Lower leg skin (tissue), 4 donors: ENCODE measurements at regions not wholly inside any gene's neighbourhood (a gene's known extent, or its start where the extent isn't known, plus 50 kb on each side); places are given as distances from the start of the nearest gene placed in this dataset.
"Not testable (repeated sequence)": the region's sequence is repeated elsewhere in the genome, so short reads cannot be mapped to it uniquely, and the experiment has no call there.

Source experiments
- DNase-seq, 2 donors: peaks; one replicate each; pipeline ENCODE4 v3.0.0-alpha.2; 2019; ENCODE audit warnings: low spot score in 2 of 2
- H3K4me3 ChIP-seq: fragments of 200-600 bp; sonication (generic); 2 replicates; pipeline ENCODE4 v1.5.1; 2017; ENCODE audit warnings: mild to moderate bottlenecking, low read depth; ENCODE audit not compliant: poor library complexity, severe bottlenecking
- CTCF ChIP-seq, 3 donors: fragments of 450-650 bp; IDR thresholded peaks; one replicate each; pipeline ENCODE4 v1.5.1; 2016; ENCODE audit warnings: antibody characterized with exemption in 3 of 3, mild to moderate bottlenecking in 3 of 3, moderate library complexity in 2 of 3
- POLR2A ChIP-seq, 2 donors: fragments of 450-650 bp; IDR thresholded peaks; one replicate each; pipeline ENCODE4 v1.6.1; 2016 to 2017; ENCODE audit warnings: antibody characterized with exemption in 2 of 2, mild to moderate bottlenecking in 1 of 2, moderate library complexity in 1 of 2
- WGBS, 2 donors: methylation state at CpG; one replicate each; pipeline ENCODE4 v1.1.5; 2018; 5-methylcytosine and 5-hydroxymethylcytosine counted together
- intact Hi-C: fragments of 100-400 bp; cut with DNase I; formaldehyde crosslinking; loops from one replicate; pipeline ENCODE4 v1.15.0; 2023; ENCODE audit warnings: low total_unique reads

- TF ChIP-seq CTCF (IDR thresholded peaks at IDR 0.05) (no peak), POLR2A (IDR thresholded peaks at IDR 0.05) (no peak)
- DNase-seq: no peak
- 83 to 89% methylated on average over 4 of the region's 4 CpGs for WGBS, 2 donors
- intact Hi-C loops: no loop called here
- H3K4me3 ChIP-seq: no peak overlapping the region
Measured at GRCh38 chr14:21861153-21861552, 187.5 kb upstream of the OR4E1 start.

- TF ChIP-seq CTCF (IDR thresholded peaks at IDR 0.05) (no peak), POLR2A (IDR thresholded peaks at IDR 0.05) (no peak)
- WGBS, 2 donors: 59 to 62% methylated on average over 3 of the region's 3 CpGs
- H3K4me3 ChIP-seq: no peak overlapping the region
- DNase-seq: no peak
- intact Hi-C loops: no loop called here
Measured at GRCh38 chr14:21860172-21860571, 186.6 kb upstream of the OR4E1 start.

DNA sequence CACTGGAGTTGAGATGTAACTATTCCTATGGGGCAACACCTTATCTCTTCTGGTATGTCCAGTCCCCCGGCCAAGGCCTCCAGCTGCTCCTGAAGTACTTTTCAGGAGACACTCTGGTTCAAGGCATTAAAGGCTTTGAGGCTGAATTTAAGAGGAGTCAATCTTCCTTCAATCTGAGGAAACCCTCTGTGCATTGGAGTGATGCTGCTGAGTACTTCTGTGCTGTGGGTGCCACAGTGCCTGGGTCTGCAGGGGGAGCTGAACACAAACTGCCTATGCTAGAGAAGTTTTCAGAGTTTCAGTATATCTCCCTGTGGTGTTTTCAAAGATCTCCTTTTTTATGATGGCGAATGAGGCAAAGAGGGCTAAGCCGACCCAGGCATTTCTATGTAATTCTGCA lies 179.2 kb upstream of the OR4E1 start:
- WGBS, 2 donors: 83 to 84% methylated on average over 3 of the region's 3 CpGs
- intact Hi-C loops: no loop called here

DNA sequence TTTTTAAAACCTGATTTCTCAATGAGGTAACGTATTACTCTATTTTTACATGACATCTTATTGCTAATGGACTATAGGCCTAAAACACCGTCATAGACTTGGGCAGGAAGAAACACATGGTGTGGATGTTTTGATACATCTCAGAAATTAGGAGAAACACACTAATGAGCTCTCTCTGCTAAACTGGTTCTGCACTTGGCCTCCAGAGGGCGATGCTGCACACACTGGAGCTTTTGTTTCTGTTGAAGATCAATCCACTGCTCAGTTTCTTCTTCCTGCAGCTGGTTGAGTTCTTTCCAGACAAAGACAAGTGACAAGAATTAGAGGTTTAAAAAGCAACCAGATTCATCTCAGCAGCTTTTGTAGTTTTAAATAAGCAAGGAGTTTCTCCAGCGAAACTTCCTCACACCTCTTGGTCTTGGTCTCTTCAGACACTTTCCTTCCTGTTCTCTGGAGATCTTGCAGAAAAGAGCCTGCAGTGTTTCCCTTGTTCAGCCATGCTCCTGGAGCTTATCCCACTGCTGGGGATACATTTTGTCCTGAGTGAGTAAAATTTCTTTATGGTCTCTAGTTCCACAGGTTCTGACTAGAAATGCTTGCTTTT lies 178.5 kb upstream of the OR4E1 start:
- no peak for TF ChIP-seq POLR2A (IDR thresholded peaks at IDR 0.05)
- TF ChIP-seq CTCF (IDR thresholded peaks at IDR 0.05): no peak
- WGBS, 2 donors: 15 to 18% methylated on average over 4 of the region's 4 CpGs
- DNase-seq: no peak
- H3K4me3 ChIP-seq: no peak overlapping the region
- intact Hi-C loops: no loop called here

More for the DNA sequence above, 179.2 kb upstream of the OR4E1 start:
- no peak for DNase-seq
- TF ChIP-seq CTCF (IDR thresholded peaks at IDR 0.05): no peak
- H3K4me3 ChIP-seq: no peak overlapping the region

DNA sequence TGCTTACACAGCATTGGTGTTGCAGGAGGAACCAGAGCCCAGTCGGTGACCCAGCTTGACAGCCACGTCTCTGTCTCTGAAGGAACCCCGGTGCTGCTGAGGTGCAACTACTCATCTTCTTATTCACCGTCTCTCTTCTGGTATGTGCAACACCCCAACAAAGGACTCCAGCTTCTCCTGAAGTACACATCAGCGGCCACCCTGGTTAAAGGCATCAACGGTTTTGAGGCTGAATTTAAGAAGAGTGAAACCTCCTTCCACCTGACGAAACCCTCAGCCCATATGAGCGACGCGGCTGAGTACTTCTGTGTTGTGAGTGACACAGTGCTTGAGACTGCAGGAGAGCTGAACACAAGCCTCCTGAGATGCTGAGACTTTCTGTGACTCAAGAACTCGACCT lies 173.3 kb upstream of the OR4E1 start:
- H3K4me3 ChIP-seq, DNase-seq, intact Hi-C loops: not testable (repeated sequence)
- WGBS, 2 donors: 62 to 72% methylated on average over 11 of the region's 11 CpGs

DNA sequence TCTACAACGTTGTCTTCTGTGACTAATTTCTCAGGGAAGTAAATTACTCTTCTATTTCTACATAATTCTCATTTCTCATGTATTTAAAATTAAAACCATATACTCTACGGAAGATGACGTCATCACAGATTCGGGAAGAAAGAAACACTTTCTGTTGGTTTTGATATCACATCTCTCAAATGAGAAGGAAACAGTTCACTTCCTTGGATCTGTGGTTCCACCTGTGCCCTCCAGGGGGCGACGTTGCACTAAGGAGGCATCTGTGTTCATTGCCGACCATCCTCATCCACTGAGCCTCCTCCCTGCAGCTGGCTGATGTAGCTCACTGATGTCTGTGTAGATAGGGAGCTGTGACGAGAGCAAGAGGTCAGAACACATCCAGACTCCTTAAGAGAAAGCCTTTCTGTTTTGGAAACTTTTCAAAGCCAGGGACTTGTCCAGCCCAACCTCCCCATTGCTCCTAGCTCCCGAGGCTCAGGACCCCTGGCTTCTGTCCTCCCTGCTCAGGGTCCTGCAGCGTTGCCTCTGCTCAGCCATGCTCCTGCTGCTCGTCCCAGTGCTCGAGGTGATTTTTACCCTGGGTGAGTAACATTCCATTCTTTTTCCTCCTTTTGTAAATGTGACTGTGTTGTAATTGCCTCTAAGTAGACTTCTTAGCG lies 172.7 kb upstream of the OR4E1 start:
- no peak for DNase-seq
- TF ChIP-seq CTCF (IDR thresholded peaks at IDR 0.05) (no peak), POLR2A (IDR thresholded peaks at IDR 0.05) (no peak)
- H3K4me3 ChIP-seq: no peak overlapping the region
- intact Hi-C loops: no loop called here
- WGBS, 2 donors: 27% methylated on average over 13 of the region's 13 CpGs
